Spinal cord (tissue), 9 donors: ENCODE measurements at regions not wholly inside any gene's neighbourhood (a gene's known extent, or its start where the extent isn't known, plus 50 kb on each side); places are given as distances from the start of the nearest gene placed in this dataset.

Source experiments
- DNase-seq, 6 donors: peaks; one replicate each; pipeline versions ENCODE4 v3.0.0 to v3.0.0-alpha.2; 2013 to 2015; ENCODE audit warnings: low spot score in 6 of 6, low read depth in 4 of 6
- H3K27ac ChIP-seq: one replicate; pipeline ENCODE4 v1.5.1; 2013; ENCODE audit warnings: low read depth, low read length, control low read depth
- H3K27me3 ChIP-seq: one replicate; pipeline ENCODE4 v1.6.1; 2013; ENCODE audit warnings: low read length; ENCODE audit not compliant: control insufficient read depth, insufficient read depth
- H3K36me3 ChIP-seq: one replicate; pipeline ENCODE4 v1.6.1; 2013; ENCODE audit warnings: low read length; ENCODE audit not compliant: control insufficient read depth, insufficient read depth
- H3K4me1 ChIP-seq: one replicate; pipeline ENCODE4 v1.6.1; 2013; ENCODE audit warnings: low read length; ENCODE audit not compliant: control insufficient read depth, insufficient read depth
- H3K4me3 ChIP-seq: one replicate; pipeline ENCODE4 v1.5.1; 2013; ENCODE audit warnings: low read depth, low read length, control low read depth
- H3K9me3 ChIP-seq: one replicate; pipeline ENCODE4 v1.6.1; 2013; ENCODE audit warnings: low read length; ENCODE audit not compliant: control insufficient read depth, insufficient read depth
- WGBS: methylation state at CpG from one replicate; pipeline ENCODE4 v1.1.5; 2013; ENCODE audit warnings: missing lambda C conversion rate; ENCODE audit not compliant: insufficient coverage; 5-methylcytosine and 5-hydroxymethylcytosine counted together
- donor health status: healthy.

DNA sequence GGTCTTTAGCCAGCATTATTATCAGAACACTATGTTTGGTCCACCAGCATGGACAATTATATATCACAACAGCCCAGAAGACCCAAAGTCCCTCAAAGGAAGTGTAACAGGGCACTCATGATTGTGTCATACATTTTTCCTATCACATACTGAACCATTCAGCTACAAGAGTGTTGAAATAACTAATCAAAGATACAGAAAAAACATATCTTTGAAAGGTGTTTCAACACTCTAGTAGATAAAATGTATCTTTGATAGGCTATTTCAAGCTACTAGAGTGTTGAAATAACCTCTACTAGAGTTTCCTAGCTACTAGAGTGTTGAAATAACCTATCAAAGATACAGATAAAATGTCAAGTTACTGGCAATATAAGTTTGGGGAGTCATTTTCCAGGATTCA is 545.0 kb downstream of the PRR16 start:
- no peaks in the 10 kb centered on the region for H3K9me3 ChIP-seq
- no peak for DNase-seq
- no peaks in the 10 kb centered on the region for H3K36me3 ChIP-seq
- H3K4me3 ChIP-seq: no peak overlapping the region
- H3K27ac ChIP-seq: no peak overlapping the region
- no peaks in the 10 kb centered on the region for H3K4me1 ChIP-seq
- H3K27me3 ChIP-seq: no peaks in the 10 kb centered on the region

DNA sequence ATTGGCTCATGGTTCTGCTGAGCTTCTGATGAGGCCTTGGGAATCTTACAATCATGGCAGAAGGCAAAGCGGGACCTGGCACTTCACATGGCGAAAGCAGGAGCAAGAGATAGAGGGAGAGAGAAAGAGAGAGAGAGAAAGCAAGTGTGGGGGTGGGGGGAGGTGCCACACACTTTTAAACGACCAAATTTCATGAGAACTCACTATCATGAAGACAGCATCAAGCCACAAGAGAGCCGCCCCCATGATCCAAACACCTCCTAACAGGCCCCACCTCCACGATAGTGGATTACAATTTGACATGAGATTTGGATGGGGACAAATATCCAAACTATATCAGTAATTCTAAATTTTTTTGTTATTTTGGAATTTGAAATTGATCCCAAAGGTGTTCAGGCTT is 553.9 kb downstream of the PRR16 start:
- H3K36me3 ChIP-seq: no peaks in the 10 kb centered on the region
- WGBS: no CpG with 5 or more reads among the region's 5 CpGs
- DNase-seq: no peak
- H3K27ac ChIP-seq: no peak overlapping the region
- H3K27me3 ChIP-seq: no peaks in the 10 kb centered on the region
- no peak overlapping the region for H3K4me3 ChIP-seq
- no peaks in the 10 kb centered on the region for H3K4me1 ChIP-seq
- no peaks in the 10 kb centered on the region for H3K9me3 ChIP-seq

DNA sequence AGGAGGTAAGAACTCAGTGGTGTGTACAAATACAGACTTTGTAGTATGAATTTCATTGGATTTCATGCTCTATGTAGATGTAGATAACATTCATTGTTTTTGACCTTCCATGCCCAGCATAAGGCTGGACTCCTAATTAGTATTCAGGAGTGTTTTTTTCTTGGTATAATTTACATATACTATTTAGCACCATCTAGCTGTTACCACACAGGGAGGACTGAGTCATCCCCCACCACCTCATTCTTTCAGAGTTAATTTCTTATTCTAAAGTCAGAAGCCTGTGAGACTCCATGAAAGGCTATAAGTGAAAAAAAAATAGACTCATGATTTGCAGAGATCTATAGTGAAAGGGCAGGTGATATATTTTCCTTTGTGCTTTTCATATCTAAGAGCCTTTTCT is 555.0 kb downstream of the PRR16 start:
- no peak for DNase-seq
- Histone ChIP-seq H3K27me3 (no peaks in the 10 kb centered on the region), H3K4me3 (no peak overlapping the region), H3K27ac (no peak overlapping the region), H3K9me3 (no peaks in the 10 kb centered on the region), H3K36me3 (no peaks in the 10 kb centered on the region), H3K4me1 (no peaks in the 10 kb centered on the region)

- Histone ChIP-seq H3K27me3 (no peaks in the 10 kb centered on the region), H3K9me3 (no peaks in the 10 kb centered on the region), H3K4me3 (no peak overlapping the region), H3K36me3 (no peaks in the 10 kb centered on the region), H3K4me1 (no peaks in the 10 kb centered on the region), H3K27ac (no peak overlapping the region)
- WGBS: no CpG with 5 or more reads among the region's 2 CpGs
- DNase-seq: no peak
These were observed 555.6 kb downstream of the PRR16 start for GRCh38 chr5:121019734-121020133.

DNA sequence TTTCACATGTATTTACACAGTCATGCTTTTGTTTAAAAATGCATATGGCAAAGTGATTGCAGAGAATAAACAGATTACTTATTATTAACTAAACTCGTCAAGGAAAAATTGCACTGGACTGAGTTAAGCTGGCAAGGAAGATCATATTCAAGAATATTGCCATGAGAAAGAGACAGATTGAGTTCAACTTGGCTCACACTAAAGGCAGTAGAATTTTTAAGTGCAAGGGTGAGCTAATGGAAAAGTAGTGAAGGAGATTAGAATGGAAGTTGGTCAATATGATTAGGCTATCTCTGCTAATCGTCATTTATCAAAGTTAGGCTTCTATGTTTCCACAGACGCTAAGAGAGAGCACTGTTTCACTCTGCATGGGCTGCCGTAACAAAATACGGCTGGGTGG is 557.6 kb downstream of the PRR16 start:
- no peak for DNase-seq
- H3K27me3 ChIP-seq: no peaks in the 10 kb centered on the region
- no peak overlapping the region for H3K4me3 ChIP-seq
- no peaks in the 10 kb centered on the region for H3K36me3 ChIP-seq
- H3K9me3 ChIP-seq: no peaks in the 10 kb centered on the region
- no peaks in the 10 kb centered on the region for H3K4me1 ChIP-seq
- no peak overlapping the region for H3K27ac ChIP-seq
- WGBS: 96% methylated on average over 4 of the region's 5 CpGs

DNA sequence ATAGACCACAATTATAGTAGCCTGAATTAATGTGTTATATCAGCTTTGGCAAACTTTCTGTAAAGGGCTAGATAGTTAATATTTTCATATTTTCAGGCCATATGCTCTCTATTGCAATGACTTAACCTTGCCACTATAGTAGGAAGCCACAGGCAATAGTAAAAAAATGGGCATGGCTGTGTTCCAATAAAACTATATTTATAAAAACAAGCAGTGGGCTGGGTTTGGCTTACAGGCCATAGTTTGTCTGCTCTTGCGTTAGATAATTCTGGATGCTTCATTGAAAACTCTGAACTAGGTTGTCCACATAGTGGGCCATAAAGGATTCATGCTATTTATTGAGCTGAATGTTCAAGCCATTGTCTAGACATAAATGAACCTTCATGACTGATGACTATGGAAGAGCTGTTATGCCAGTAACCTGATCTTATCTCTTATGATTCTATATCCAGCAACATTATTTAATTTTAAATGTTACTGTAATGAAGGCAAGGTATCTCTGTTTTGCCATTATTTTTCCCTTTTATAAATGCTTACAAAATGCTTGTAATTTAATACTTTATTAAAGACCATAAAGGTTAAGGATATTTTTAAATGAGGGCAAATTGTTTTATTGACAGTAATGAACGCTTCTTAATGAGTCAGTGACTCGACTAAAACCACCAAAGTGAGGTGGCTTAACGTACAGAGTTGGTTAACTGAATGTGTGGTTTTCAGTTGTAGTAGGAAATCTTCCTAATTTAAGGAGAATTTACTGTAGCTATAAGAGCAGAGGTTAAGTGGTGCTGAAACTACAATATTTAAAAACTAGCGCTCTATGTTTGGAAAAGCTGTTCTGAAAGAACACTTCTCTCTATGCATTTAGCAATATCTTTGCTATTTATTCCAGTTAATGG is 560.6 kb downstream of the PRR16 start:
- Histone ChIP-seq H3K4me3 (no peak overlapping the region), H3K27ac (no peak overlapping the region), H3K27me3 (no peaks in the 10 kb centered on the region), H3K4me1 (no peaks in the 10 kb centered on the region), H3K36me3 (no peaks in the 10 kb centered on the region), H3K9me3 (no peaks in the 10 kb centered on the region)
- DNase-seq: no peak
- 71% methylated on average over 3 of the region's 5 CpGs for WGBS

DNA sequence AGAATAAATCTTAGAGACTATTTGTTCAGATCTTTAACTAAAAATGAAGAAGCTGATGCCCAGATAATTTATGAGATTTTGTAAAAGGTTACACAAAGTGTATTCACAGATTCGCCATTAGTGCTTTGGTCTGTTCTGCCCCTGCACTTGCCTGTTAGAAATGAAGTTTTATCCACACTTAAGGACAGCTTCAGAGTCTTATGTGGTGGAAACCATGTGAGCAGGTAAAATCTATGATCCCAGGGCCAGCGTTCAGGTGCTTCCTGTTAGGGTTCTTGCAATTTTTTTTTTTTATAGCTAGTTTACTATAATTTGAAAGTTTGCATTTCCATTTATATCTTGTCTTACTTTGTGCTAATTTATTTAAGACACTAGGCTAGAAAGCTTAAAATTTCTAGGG is 561.6 kb downstream of the PRR16 start:
- Histone ChIP-seq H3K4me1 (no peaks in the 10 kb centered on the region), H3K36me3 (no peaks in the 10 kb centered on the region), H3K4me3 (no peak overlapping the region), H3K27ac (no peak overlapping the region), H3K27me3 (no peaks in the 10 kb centered on the region), H3K9me3 (no peaks in the 10 kb centered on the region)
- no CpG with 5 or more reads among the region's 2 CpGs for WGBS
- no peak for DNase-seq

DNA sequence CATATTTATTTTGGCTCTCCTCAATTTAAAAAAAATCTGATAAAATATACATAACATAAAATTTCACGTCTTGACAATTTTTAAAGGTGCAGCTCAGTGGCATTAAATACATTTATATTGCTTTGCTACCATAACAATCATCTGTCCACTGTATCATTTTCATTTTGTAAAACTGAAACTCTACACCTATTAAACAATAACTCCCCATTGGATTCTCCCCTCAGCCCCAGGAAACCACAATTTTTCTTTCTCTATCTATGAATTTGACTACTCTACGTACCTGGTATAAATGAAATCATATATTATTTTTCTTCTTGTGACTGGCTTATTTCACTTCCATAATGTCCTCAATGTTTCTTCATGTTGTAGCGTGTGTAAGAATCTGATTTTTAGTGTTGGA is 563.5 kb downstream of the PRR16 start:
- no peak overlapping the region for H3K4me3 ChIP-seq
- WGBS: no CpG with 5 or more reads among the region's 3 CpGs
- H3K4me1 ChIP-seq: no peaks in the 10 kb centered on the region
- no peaks in the 10 kb centered on the region for H3K27me3 ChIP-seq
- DNase-seq: no peak
- no peaks in the 10 kb centered on the region for H3K9me3 ChIP-seq
- H3K27ac ChIP-seq: no peak overlapping the region
- H3K36me3 ChIP-seq: no peaks in the 10 kb centered on the region

DNA sequence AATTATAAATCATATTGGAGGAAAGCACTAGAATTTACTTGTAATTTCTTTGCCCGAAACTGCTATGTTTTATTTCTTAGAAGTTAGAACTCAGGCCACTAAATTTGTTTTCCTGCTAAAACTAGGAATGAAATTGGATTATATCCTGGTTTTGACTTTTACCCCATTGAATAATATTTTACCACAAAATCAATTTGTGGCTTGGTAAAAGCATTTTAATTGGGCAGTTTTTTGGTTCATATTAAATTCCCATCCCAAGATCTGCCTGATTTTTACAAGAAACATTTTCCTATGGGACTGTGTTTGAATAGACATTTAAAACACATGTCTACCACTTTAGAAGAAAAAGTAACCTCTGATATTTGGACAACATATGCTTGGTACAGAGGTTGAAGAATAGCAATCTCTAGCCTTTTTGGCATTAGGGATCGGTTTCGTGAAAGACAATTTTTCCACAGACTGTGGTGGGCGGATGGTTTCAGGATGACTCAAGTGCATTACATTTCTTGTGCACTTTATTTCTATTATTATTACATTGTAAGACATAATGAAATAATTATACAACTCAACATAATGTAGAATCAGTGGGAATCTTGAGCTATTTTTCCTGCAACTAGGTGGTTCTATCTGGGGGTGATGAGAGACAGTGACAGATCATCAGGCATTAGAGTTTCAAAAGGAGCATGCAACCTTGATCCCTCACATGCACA is 565.6 kb downstream of the PRR16 start:
- DNase-seq: no peak
- no peaks in the 10 kb centered on the region for H3K4me1 ChIP-seq

GRCh38 chr5:121031491-121031890 is 567.4 kb downstream of the PRR16 start:
- H3K4me1 ChIP-seq: no peaks in the 10 kb centered on the region
- 82% methylated on average over 2 of the region's 3 CpGs for WGBS
- peak in 3 of 6 donors; percentile 15 to 46 (median 34) for DNase-seq

More for the DNA sequence above, 565.6 kb downstream of the PRR16 start:
- Histone ChIP-seq H3K36me3 (no peaks in the 10 kb centered on the region), H3K4me3 (no peak overlapping the region), H3K27ac (no peak overlapping the region), H3K27me3 (no peaks in the 10 kb centered on the region), H3K9me3 (no peaks in the 10 kb centered on the region)
- no CpG with 5 or more reads among the region's 4 CpGs for WGBS

More at GRCh38 chr5:121031491-121031890, 567.4 kb downstream of the PRR16 start:
- Histone ChIP-seq H3K9me3 (no peaks in the 10 kb centered on the region), H3K27ac (no peak overlapping the region), H3K4me3 (no peak overlapping the region), H3K27me3 (no peaks in the 10 kb centered on the region), H3K36me3 (no peaks in the 10 kb centered on the region)
